ENCODE measurements at regions not wholly inside any gene's neighbourhood (a gene's known extent, or its start where the extent isn't known, plus 50 kb on each side); places are given as distances from the start of the nearest gene placed in this dataset.

DNA sequence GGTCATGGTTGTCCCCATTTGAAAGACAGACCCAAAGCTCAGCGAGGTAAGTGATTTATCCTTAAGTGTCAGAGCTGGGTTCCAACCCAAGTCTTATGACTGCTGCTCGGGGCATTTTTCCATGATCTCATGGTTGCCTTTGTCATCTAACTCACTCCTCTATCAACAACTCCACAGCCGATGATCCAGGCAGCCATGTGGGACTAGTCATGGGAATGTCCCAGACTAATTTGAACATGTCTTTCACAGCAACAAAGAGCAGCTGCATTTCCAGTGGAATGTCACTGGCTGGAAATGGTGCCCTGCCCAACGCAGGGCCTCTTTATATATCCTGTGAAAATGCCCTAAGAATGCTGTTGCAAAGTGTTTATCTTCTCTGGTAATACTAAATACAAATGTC lies 284.8 kb upstream of the PPARGC1A start:
- 43 to 47% methylated on average over 4 of the region's 4 CpGs for WGBS, 2 donors
- DNase-seq (ENCODE audit: low spot score in 2 of 2), result no peak
- H3K4me3 ChIP-seq (ENCODE audit: low read depth, poor library complexity, severe bottlenecking), result no peak overlapping the region
- intact Hi-C loops (cut with DNase I; ENCODE audit: low total_unique reads), result no loop called here
- no peak for TF ChIP-seq POLR2A (IDR thresholded peaks at IDR 0.05)
- TF ChIP-seq, protein P1, sequence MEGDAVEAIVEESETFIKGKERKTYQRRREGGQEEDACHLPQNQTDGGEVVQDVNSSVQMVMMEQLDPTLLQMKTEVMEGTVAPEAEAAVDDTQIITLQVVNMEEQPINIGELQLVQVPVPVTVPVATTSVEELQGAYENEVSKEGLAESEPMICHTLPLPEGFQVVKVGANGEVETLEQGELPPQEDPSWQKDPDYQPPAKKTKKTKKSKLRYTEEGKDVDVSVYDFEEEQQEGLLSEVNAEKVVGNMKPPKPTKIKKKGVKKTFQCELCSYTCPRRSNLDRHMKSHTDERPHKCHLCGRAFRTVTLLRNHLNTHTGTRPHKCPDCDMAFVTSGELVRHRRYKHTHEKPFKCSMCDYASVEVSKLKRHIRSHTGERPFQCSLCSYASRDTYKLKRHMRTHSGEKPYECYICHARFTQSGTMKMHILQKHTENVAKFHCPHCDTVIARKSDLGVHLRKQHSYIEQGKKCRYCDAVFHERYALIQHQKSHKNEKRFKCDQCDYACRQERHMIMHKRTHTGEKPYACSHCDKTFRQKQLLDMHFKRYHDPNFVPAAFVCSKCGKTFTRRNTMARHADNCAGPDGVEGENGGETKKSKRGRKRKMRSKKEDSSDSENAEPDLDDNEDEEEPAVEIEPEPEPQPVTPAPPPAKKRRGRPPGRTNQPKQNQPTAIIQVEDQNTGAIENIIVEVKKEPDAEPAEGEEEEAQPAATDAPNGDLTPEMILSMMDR (IDR thresholded peaks at IDR 0.05), result no peak

DNA sequence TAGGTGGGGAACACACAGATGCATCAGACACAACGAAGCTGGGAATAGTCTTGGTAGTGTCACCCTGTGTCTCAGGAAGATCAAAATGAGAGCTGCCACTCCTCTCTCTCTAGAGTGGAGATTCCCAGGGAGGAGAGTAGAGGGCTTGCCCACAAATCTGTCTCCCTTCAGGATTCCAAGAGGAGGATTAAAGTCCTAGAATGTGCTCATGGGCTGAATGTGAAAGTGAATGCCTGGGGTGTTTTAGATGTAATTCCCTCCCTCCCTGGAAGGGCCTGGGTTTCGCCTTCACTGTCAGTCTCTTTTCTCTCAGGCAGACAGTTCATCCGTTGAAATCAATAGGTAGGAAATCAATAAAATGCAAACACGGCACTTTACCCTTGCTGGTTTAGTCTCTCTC lies 282.6 kb upstream of the PPARGC1A start:
- TF ChIP-seq POLR2A (IDR thresholded peaks at IDR 0.05), result no peak
- TF ChIP-seq, protein P1 (IDR thresholded peaks at IDR 0.05), result no peak
- intact Hi-C loops (cut with DNase I; ENCODE audit: low total_unique reads), result no loop called here
- no peak for DNase-seq (ENCODE audit: low spot score in 2 of 2)
- WGBS, 2 donors, result 69 to 71% methylated on average over 4 of the region's 4 CpGs
- no peak overlapping the region for H3K4me3 ChIP-seq (ENCODE audit: low read depth, poor library complexity, severe bottlenecking)

DNA sequence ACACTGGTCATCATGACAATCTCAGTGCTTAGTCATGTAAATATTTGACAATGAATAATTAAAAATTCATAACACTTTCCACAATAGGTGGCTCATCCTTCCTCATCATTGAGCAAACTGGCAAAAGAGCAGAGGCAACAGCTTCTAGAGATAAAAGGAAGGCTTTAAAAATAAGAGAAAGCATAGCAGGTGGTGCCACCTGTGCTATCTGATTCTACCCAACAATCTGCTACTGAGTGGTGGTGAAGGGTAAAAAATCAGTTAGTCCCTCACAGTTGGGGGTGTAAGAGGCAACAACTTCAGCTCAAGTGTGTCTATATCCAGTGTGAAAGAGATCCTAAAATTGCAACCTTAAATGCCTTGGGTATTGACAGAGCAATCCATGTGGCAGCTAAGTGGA lies 280.1 kb upstream of the PPARGC1A start:
- H3K4me3 ChIP-seq (ENCODE audit: low read depth, poor library complexity, severe bottlenecking), result no peak overlapping the region
- TF ChIP-seq, protein P1 (IDR thresholded peaks at IDR 0.05), result no peak
- DNase-seq (ENCODE audit: low spot score in 2 of 2), result no peak
- intact Hi-C loops (cut with DNase I; ENCODE audit: low total_unique reads), result no loop called here

DNA sequence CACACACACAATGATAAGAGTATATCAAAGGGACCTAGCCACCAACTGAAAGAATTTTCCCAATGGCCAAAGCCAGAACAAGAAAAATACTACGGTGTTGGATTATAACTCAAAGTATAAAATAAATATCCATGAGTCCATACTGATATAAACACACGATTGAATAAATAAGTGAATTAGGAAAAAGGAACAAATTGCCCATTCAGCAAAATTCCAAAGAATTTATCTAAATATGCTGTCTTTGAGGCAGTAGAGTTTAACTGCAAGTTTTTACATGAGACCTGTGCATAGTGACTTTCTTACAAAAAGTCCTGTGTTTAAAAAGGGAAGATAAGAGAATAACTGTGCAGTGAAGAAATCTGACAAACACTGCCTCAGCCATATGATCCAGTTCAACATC lies 278.8 kb upstream of the PPARGC1A start:
- 82 to 89% methylated on average over 2 of the region's 2 CpGs for WGBS, 2 donors
- TF ChIP-seq POLR2A (IDR thresholded peaks at IDR 0.05), result no peak
- TF ChIP-seq, protein P1 (IDR thresholded peaks at IDR 0.05), result no peak
- no peak overlapping the region for H3K4me3 ChIP-seq (ENCODE audit: low read depth, poor library complexity, severe bottlenecking)
- intact Hi-C loops (cut with DNase I; ENCODE audit: low total_unique reads), result no loop called here
- DNase-seq (ENCODE audit: low spot score in 2 of 2), result no peak

DNA sequence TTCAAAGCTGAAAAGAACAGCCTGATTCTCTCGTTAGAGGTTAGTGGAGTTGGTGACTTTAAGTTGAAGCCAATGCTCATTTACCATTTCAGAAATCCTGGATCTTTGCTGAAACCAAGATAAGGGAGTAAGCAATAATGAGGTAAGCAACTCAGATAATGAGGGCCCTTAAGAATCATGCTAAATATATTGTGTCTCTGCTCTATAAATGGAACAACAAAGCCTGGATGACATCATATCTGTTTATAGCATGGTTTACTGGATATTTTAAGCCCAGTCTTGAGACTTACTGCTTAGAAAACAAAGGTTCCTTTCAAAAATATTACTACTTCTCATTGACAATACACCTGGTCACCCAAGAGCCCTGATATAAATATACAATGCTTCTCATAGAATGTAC lies 276.7 kb upstream of the PPARGC1A start:
- intact Hi-C loops (cut with DNase I; ENCODE audit: low total_unique reads), result no loop called here
- 71 to 79% methylated on average over 1 of the region's 1 CpG for WGBS, 2 donors
- TF ChIP-seq, protein P1 (IDR thresholded peaks at IDR 0.05), result no peak
- no peak for TF ChIP-seq POLR2A (IDR thresholded peaks at IDR 0.05)
- DNase-seq (ENCODE audit: low spot score in 2 of 2), result no peak
- H3K4me3 ChIP-seq (ENCODE audit: low read depth, poor library complexity, severe bottlenecking), result no peak overlapping the region

DNA sequence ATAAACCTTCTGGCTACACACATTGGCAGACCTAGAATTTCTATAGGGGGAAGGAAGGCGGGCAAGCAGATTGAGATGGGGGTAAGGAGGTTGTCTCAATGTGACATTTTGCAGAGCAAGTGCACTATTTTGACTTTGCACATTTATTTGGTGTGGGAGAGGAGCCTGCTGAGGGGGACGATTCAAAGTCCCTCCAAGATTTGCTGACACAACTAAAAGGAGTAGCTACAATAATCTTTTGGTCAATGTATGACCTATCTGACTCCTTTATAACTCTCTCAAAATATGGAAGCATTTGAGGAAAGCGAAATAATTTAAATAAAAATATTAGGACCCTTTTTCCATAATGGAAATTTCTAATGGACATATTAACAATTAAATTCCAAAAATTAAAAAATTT lies 274.9 kb upstream of the PPARGC1A start:
- TF ChIP-seq POLR2A (IDR thresholded peaks at IDR 0.05), result no peak
- intact Hi-C loops (cut with DNase I; ENCODE audit: low total_unique reads), result no loop called here
- WGBS, 2 donors, result 87 to 88% methylated on average over 3 of the region's 3 CpGs
- H3K4me3 ChIP-seq (ENCODE audit: low read depth, poor library complexity, severe bottlenecking), result no peak overlapping the region
- DNase-seq (ENCODE audit: low spot score in 2 of 2), result no peak
